ELR (cell line): ENCODE measurements at regions not wholly inside any gene's neighbourhood (a gene's known extent, or its start where the extent isn't known, plus 50 kb on each side); places are given as distances from the start of the nearest gene placed in this dataset.

ENCODE experiments used
- DNase-seq: peaks from one replicate; pipeline ENCODE4 v3.0.0-alpha.2; 2015; ENCODE audit warnings: low read depth

- DNase-seq: peak; percentile 13
Measured at GRCh38 chr5:84478603-84479002, 93.9 kb upstream of the EDIL3 start.

DNA sequence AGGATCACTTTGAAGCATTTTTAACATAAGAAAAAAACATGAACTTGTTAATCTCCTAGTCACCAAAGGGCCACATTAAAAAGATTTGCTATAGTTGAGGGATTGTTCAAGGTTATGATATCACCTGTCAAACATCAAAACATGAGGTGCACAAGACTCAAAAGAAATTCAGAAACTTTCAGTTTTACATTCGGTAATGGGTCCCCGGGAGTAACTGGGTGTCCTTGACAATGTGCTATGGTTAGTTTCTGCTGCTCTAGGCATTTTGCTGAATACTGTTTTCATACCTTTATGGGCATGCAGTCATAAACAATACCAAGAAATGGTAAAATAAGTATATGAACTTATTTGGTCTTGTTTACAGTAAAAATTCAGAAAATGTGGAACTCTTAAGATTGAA, 92.8 kb upstream of the EDIL3 start:
- no peak for DNase-seq

DNA sequence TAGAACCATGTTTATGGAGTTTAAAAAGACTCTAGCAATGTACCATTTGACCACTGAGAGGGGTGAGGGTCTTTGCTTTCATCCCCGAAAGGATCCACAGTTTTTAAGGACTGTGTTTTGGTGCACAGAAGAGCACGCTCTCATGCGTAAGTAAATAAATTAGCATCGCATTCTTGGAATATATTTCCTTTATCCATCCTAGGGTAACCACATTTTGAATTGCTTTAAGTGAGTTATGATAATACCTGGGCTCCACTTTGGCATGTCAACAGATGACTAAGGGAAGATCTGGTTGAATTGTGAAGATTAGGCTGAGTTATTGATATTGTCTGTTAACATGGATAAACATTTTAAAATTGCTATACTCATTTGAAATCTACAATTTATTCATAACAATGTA, 89.4 kb upstream of the EDIL3 start:
- no peak for DNase-seq

DNA sequence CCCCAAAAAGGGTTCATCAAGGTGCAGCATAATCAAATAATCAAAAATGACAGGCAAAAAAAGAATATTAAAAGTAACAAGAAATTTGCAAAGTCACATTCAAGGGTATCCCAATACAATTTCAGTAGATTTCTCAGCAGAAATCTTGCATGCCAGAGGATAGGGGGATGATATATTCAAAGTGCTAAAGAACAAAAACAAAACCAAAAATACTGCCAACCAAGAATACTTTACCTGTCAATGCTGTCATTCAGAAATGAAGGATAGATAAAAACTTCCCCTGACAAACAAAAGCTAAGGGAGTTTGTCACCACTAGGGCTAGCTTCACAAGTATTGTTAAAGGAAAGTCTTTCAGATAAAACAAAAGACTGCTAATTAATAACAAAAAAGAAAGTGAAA, 68.7 kb upstream of the EDIL3 start:
- DNase-seq: no peak

- DNase-seq: peak; percentile 22
Measured at GRCh38 chr5:84450617-84451414, 66.1 kb upstream of the EDIL3 start.

DNA sequence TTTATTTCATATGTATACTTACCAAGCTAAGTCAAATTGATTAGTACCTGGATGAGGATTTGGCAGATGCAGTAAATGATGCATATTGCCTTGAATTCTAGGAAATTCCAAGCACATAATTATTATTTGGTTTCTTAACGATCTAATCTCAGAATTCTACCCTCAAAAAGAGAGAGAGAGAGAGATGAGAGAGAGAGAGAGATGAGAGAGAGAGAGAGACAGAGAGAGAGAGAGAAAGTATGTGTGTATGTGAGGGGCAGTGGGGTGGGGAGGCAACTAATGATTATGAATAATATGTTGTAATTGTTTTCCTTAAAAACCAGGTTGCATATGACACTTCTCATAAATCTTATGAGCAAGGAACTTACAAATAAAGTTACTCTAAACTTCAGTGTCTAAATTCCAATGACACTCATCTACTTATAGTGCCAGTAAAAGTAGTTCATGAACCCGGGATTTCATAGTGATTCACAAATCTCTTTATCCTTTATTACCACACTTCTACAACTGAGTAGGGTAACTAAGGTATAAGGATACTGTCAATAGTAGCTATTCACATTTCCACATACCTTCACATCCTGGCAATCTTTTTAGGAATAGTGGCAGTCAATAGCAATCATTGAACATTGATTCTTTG, 60.5 kb upstream of the EDIL3 start:
- DNase-seq: no peak

- no peak for DNase-seq
Measured at GRCh38 chr5:84438456-84438855, 53.8 kb upstream of the EDIL3 start.

DNA sequence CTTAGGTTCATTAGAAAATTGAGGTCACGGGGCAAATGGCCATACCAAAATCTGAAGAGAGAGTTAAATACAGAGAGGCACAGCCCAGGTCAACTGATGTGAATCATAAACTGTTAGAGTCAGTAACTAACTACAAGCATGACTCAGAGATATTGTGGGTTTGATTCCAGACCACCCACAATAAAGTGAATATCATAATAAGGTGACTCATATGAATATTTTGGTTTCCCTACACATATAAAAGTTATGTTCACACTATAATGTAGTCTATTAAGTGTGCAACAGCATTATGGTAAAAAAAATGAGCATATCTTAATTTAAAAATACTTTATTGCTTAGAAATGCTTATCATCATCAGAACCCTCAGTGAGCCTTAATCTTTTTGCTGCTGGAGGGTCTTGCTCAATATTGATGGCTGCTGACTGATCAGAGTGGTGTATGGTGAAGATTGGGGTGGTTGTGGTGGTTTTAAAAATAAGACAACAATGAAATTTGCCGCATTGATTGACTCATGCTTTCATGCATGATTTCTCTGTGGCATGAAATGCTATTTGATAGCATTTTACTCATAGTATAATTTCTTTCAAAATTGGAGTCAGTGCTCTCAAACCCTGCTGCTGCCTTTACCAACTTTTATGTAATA, 53.1 kb upstream of the EDIL3 start:
- peak; percentile 76 for DNase-seq

- DNase-seq: peak; percentile 40
Measured at GRCh38 chr5:84436866-84437265, 52.2 kb upstream of the EDIL3 start.

DNA sequence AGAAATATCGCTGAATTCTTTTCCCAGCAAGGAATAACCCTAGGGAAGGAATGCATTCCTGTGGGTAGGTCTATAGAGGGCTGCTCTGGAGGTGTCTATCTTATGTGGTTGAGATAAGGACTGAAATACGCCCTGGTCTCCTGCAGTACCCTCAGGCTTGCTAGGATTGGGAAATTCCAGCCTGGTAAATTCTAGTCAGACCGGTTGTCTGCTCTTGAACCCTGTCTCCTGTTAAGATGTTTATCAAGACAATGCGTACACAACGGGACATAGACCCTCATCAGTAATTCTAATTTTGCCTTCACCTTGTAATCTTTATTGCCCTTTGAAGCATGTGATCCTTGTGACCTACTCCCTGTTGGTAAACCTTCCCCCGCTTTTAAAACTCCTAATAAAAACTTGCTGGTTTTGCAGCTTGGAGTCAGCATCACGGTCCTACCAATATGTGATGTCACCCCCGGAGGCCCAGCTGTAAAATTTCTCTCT, 51.2 kb upstream of the EDIL3 start:
- DNase-seq: peak; percentile 18
